Endothelial cell of umbilical vein (primary cell): ENCODE measurements at regions not wholly inside any gene's neighbourhood (a gene's known extent, or its start where the extent isn't known, plus 50 kb on each side); places are given as distances from the start of the nearest gene placed in this dataset.

Experiments used
- EZH2 ChIP-seq: IDR thresholded peaks from 2 replicates; pipeline ENCODE4 v1.6.1; 2012; ENCODE audit warnings: borderline replicate concordance, low read depth, mild to moderate bottlenecking, moderate library complexity, low read length, inconsistent platforms; ENCODE audit not compliant: severe bottlenecking
- POLR2A ChIP-seq: IDR thresholded peaks from 2 replicates; pipeline ENCODE4 v1.6.1; 2012; ENCODE audit warnings: low read depth, mild to moderate bottlenecking, control low read depth, low read length
- POLR2AphosphoS5 ChIP-seq: IDR thresholded peaks from 2 replicates; pipeline ENCODE4 v1.6.1; 2012; ENCODE audit warnings: low read depth, mild to moderate bottlenecking, control low read depth, low read length, moderate library complexity; ENCODE audit not compliant: insufficient read depth

DNA sequence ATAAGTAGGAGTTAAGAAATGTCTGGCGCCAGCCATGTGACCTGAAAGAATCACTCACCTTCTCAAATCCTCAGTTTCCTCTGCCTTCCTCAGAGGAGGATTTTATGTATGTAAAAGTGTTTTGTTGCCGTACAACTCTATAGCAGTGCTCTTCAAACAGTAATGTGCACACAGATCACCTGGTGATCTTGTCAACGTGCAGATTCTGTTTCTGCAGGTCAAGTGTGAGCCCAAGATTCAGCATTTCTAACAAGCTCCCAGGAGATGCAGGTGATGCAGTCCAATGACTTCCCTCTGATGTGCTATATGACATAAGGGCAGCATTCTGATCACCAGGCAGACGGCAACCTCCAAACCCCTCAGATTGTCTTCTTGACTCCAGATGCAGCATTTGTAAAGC, 83.7 kb downstream of the CDC7 start:
- TF ChIP-seq POLR2A (no peak), POLR2AphosphoS5 (no peak), EZH2 (no peak)
